H9 (cell line): ENCODE measurements at regions not wholly inside any gene's neighbourhood (a gene's known extent, or its start where the extent isn't known, plus 50 kb on each side); places are given as distances from the start of the nearest gene placed in this dataset.

Experiments
- DNase-seq: peaks from one replicate; pipeline ENCODE4 v3.0.0-alpha.2; 2017
- H2AFZ ChIP-seq: one replicate; pipeline ENCODE4 v1.6.1; 2013; ENCODE audit warnings: mild to moderate bottlenecking, low read length, control low read depth, moderate library complexity
- H2AK5ac ChIP-seq: 2 replicates; pipeline ENCODE4 v1.6.1; 2013; ENCODE audit warnings: low read length, control low read depth, mixed read lengths; ENCODE audit not compliant: insufficient read length
- H2BK120ac ChIP-seq: one replicate; pipeline ENCODE4 v1.6.1; 2013; ENCODE audit warnings: low read depth, mild to moderate bottlenecking, low read length, control low read depth, inconsistent platforms; ENCODE audit not compliant: poor library complexity, severe bottlenecking
- H2BK12ac ChIP-seq: 2 replicates; pipeline ENCODE4 v1.6.1; 2013; ENCODE audit warnings: low read length, control low read depth, mixed read lengths, low read depth; ENCODE audit not compliant: insufficient read length
- H2BK15ac ChIP-seq: 2 replicates; pipeline ENCODE4 v1.6.1; 2013; ENCODE audit warnings: low read depth, low read length, control low read depth
- H2BK20ac ChIP-seq: one replicate; pipeline ENCODE4 v1.6.1; 2013; ENCODE audit warnings: low read depth, mild to moderate bottlenecking, low read length, control low read depth, inconsistent platforms; ENCODE audit not compliant: poor library complexity, severe bottlenecking
- H2BK5ac ChIP-seq: 2 replicates; pipeline ENCODE4 v1.6.1; 2013; ENCODE audit warnings: low read length, control low read depth, mixed read lengths; ENCODE audit not compliant: insufficient read length
- H3K14ac ChIP-seq: 2 replicates; pipeline ENCODE4 v1.6.1; 2013; ENCODE audit warnings: low read length, control low read depth; ENCODE audit not compliant: insufficient read depth
- H3K18ac ChIP-seq: 2 replicates; pipeline ENCODE4 v1.6.1; 2013; ENCODE audit warnings: low read depth, mild to moderate bottlenecking, mixed read lengths, low read length, control low read depth; ENCODE audit not compliant: insufficient read length
- H3K23ac ChIP-seq: 2 replicates; pipeline ENCODE4 v1.6.1; 2013; ENCODE audit warnings: low read length, control low read depth, mixed read lengths, low read depth; ENCODE audit not compliant: insufficient read length
- H3K23me2 ChIP-seq: 2 replicates; pipeline ENCODE4 v1.6.1; 2013; ENCODE audit warnings: low read depth, mild to moderate bottlenecking, mixed read lengths, low read length, control low read depth; ENCODE audit not compliant: insufficient read length, poor library complexity, severe bottlenecking
- H3K27ac ChIP-seq: 2 replicates; pipeline ENCODE4 v1.5.1; 2013; ENCODE audit warnings: low read length, control low read depth, mixed read lengths, low read depth; ENCODE audit not compliant: insufficient read length
- H3K27me3 ChIP-seq: 2 replicates; pipeline ENCODE4 v1.6.1; 2013; ENCODE audit warnings: low read length, control low read depth, inconsistent platforms; ENCODE audit not compliant: insufficient read depth
- H3K4ac ChIP-seq: 2 replicates; pipeline ENCODE4 v1.6.1; 2013; ENCODE audit warnings: low read depth, mild to moderate bottlenecking, control low read depth, inconsistent platforms, low read length, moderate library complexity
- H3K4me1 ChIP-seq: 2 replicates; pipeline ENCODE4 v1.6.1; 2013; ENCODE audit warnings: low read length, control low read depth, inconsistent platforms; ENCODE audit not compliant: insufficient read depth
- H3K4me2 ChIP-seq: 2 replicates; pipeline ENCODE4 v1.6.1; 2013; ENCODE audit warnings: low read length, control low read depth, mixed read lengths; ENCODE audit not compliant: insufficient read length, insufficient read depth
- H3K56ac ChIP-seq: 2 replicates; pipeline ENCODE4 v1.6.1; 2013; ENCODE audit warnings: low read depth, mild to moderate bottlenecking, mixed read lengths, low read length, control low read depth; ENCODE audit not compliant: insufficient read length
- H3K79me1 ChIP-seq: 2 replicates; pipeline ENCODE4 v1.6.1; 2013; ENCODE audit warnings: low read depth, mild to moderate bottlenecking, moderate library complexity, low read length, control low read depth, inconsistent platforms; ENCODE audit not compliant: insufficient read depth, poor library complexity, severe bottlenecking
- H3K79me2 ChIP-seq: 2 replicates; pipeline ENCODE4 v1.6.1; 2013; ENCODE audit warnings: low read length, control low read depth, inconsistent platforms; ENCODE audit not compliant: insufficient read depth
- H3K9ac ChIP-seq: 2 replicates; pipeline ENCODE4 v1.6.1; 2013; ENCODE audit warnings: low read length, control low read depth, mixed read lengths; ENCODE audit not compliant: insufficient read length; ENCODE audit errors: extremely low read depth
- H3K9me3 ChIP-seq: one replicate; pipeline ENCODE4 v1.6.1; 2013; ENCODE audit warnings: low read depth, low read length, inconsistent platforms; ENCODE audit not compliant: control insufficient read depth
- H3T11ph ChIP-seq: one replicate; pipeline ENCODE4 v1.6.1; 2013; ENCODE audit warnings: mild to moderate bottlenecking, low read length, control low read depth, inconsistent platforms
- H4K20me1 ChIP-seq: one replicate; pipeline ENCODE4 v1.6.1; 2013; ENCODE audit not compliant: control insufficient read depth, insufficient read length, insufficient read depth
- H4K5ac ChIP-seq: 2 replicates; pipeline ENCODE4 v1.6.1; 2013; ENCODE audit warnings: low read depth, mild to moderate bottlenecking, mixed read lengths, low read length, control low read depth; ENCODE audit not compliant: insufficient read length
- H4K8ac ChIP-seq: replicated peaks from 2 replicates; pipeline ENCODE4 v1.6.1; 2013; ENCODE audit warnings: low read length, control low read depth, mixed read lengths, low read depth; ENCODE audit not compliant: insufficient read length
- H4K91ac ChIP-seq: 2 replicates; pipeline ENCODE4 v1.6.1; 2013; ENCODE audit warnings: low read depth, mild to moderate bottlenecking, moderate library complexity, mixed read lengths, low read length, control low read depth; ENCODE audit not compliant: insufficient read length
- H3K27ac Mint-ChIP-seq, 3 experiments: 2 replicates in 2 of 3; 3 replicates in 1 of 3; pipeline ENCODE4 v1.8.0; 2020 to 2021; ENCODE audit warnings: mixed read lengths in 3 of 3, mild to moderate bottlenecking in 1 of 3, moderate library complexity in 1 of 3
- H3K27me3 Mint-ChIP-seq: 2 replicates; pipeline ENCODE4 v1.8.0; 2021; ENCODE audit warnings: low read depth, mild to moderate bottlenecking, moderate library complexity, mixed read lengths
- H3K36me3 Mint-ChIP-seq, 3 experiments: 2 replicates in 2 of 3; 3 replicates in 1 of 3; pipeline ENCODE4 v1.8.0; 2020 to 2021; ENCODE audit warnings: low read depth in 3 of 3, mixed read lengths in 3 of 3; ENCODE audit not compliant: insufficient read depth in 1 of 3
- H3K4me1 Mint-ChIP-seq, 2 experiments: 2 replicates each; pipeline ENCODE4 v1.8.0; 2020; ENCODE audit warnings: mixed read lengths in 2 of 2
- H3K4me3 Mint-ChIP-seq, 2 experiments: 2 replicates in 1 of 2; 3 replicates in 1 of 2; pipeline ENCODE4 v1.8.0; 2020 to 2021; ENCODE audit warnings: mild to moderate bottlenecking in 2 of 2, mixed read lengths in 2 of 2, moderate library complexity in 1 of 2
- H3K9me3 Mint-ChIP-seq, 2 experiments: 2 replicates in 1 of 2; 3 replicates in 1 of 2; pipeline ENCODE4 v1.8.0; 2020; ENCODE audit warnings: mild to moderate bottlenecking in 2 of 2, mixed read lengths in 2 of 2, moderate library complexity in 1 of 2
- CTCF ChIP-seq: fragments of 200-600 bp; sonication (generic); conservative IDR thresholded peaks from 3 replicates; pipeline ENCODE4 v1.8.0; 2021; ENCODE audit warnings: antibody characterized with exemption, mild to moderate bottlenecking
- WGBS: extraction: QIAGEN DNeasy Blood & Tissue Kit; methylation state at CpG from one replicate; pipeline ENCODE4 v1.1.7; 2013; ENCODE audit warnings: missing lambda C conversion rate, low lambda C conversion rate, mixed read lengths; ENCODE audit not compliant: insufficient read length; ENCODE audit errors: extremely low coverage; 5-methylcytosine and 5-hydroxymethylcytosine counted together

GRCh38 chr12:46493150-46493833 lies 120.7 kb upstream of the SLC38A2 start:
- Histone ChIP-seq H3K27ac (no peak overlapping the region), H3K4ac (no peak overlapping the region), H2BK15ac (no peak overlapping the region), H2BK5ac (no peak overlapping the region), H3K23ac (no peak overlapping the region), H2BK120ac (no peak overlapping the region), H4K91ac (no peak overlapping the region), H3K14ac (no peak overlapping the region), H3K9me3 (no peaks in the 10 kb centered on the region), H3K18ac (no peak overlapping the region), H4K8ac (no peak overlapping the region), H3K27me3 (no peaks in the 10 kb centered on the region), H3K4me2 (no peak overlapping the region), H4K5ac (no peak overlapping the region), H2AFZ (no peak overlapping the region), H3T11ph (no peak overlapping the region), H2BK20ac (no peak overlapping the region), H4K20me1 (no peaks in the 10 kb centered on the region), H2BK12ac (no peak overlapping the region), H3K79me2 (no peaks in the 10 kb centered on the region), H3K4me1 (peaks cover 9% of the 10 kb centered on the region), H3K79me1 (no peaks in the 10 kb centered on the region), H3K9ac (no peak overlapping the region), H3K23me2 (no peaks in the 10 kb centered on the region), H2AK5ac (no peak overlapping the region), H3K56ac (no peak overlapping the region)
- Mint-ChIP-seq H3K36me3 (no peaks in the 10 kb centered on the region; a peak in 2 of 7 replicates), H3K27me3 (no peaks in the 10 kb centered on the region), H3K9me3 (0 out of 5 replicates have a peak, but pooled peaks cover 0 to 2% of the 10 kb centered on the region in 2 experiments), H3K4me3 (no peak overlapping the region), H3K27ac (peak overlapping the region in 2 of 3 experiments; percentile 8 to 72; a peak in 3 of 7 replicates), H3K4me1 (peaks cover 27 to 28% of the 10 kb centered on the region in 2 experiments)
- no peak for TF ChIP-seq CTCF
- DNase-seq = no peak
- no CpG with 5 or more reads among the region's 5 CpGs for WGBS
